ELR (cell line): ENCODE measurements at regions not wholly inside any gene's neighbourhood (a gene's known extent, or its start where the extent isn't known, plus 50 kb on each side); places are given as distances from the start of the nearest gene placed in this dataset.
A peak's percentile ranks its signal among the peaks of the same experiment; 100 is the strongest.

Experiments
- DNase-seq: peaks from one replicate; pipeline ENCODE4 v3.0.0-alpha.2; 2015; ENCODE audit warnings: low read depth

GRCh38 chr20:7505835-7506221, 434.4 kb downstream of the HAO1 start:
- no peak for DNase-seq

DNA sequence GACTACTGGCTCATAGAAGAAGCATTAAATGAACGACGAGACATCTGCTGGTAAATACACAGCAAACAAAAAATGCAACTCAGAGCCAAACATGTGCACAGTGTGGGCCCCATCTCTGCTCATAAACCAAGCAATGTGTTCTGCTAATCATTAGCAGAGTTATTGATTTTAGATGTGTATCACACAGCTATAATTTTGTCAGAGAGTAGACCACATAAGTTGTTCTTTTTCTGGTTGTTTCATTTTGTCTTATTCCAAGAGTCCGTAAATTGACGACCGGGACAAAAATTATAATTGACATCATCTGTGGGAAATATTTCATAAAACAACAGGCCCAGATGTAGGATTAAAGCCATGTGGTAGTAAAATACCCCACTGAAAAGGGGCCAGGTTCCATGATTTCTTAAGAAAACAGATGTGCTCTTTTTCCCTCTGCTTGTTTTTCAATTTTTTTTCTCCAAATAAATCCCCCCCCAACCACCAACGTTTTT, 423.6 kb downstream of the HAO1 start:
- DNase-seq = peak; percentile 36

DNA sequence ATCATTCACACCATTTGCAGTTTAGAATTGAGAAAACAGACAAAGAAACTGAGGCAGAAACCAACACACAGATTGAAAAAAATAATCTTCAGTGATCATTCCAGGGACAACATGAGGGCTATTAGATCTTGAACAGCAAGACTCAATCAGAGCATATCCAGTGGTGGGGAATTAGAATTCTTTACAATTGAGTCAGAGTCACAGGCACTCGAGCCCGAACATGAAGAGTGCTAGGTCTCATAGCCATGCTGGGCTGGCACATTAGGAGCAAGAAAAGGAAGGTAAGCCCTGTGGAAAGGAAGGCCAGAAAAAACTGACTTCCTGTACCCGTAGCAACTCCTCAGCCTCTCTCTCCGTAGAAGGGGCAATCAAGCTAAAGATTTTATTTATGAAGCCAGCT, 419.9 kb downstream of the HAO1 start:
- DNase-seq = peak; percentile 46

- DNase-seq = no peak
Measured at GRCh38 chr20:7523288-7523687, 417.0 kb downstream of the HAO1 start.

DNA sequence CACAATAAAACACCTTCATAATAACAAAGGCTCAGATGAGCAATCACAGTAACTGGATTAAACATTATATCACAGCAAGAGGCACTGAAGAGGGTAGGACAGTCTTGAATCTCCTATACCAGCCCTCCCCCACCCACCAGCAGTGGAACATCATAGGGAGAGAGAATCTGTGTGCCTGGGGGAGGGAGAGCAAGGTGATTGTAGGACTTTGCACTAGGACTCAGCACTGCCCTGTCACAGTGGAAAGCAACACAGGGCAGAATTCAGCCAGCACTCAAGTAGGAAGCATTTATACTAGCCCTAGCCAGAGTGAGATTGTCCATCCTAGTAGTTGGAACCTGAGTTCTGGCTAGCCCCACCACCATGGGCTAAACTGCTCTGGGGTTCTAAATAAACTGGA, 400.2 kb downstream of the HAO1 start:
- no peak for DNase-seq

- DNase-seq = no peak
Measured at GRCh38 chr20:7540923-7541322, 399.3 kb downstream of the HAO1 start.

- no peak for DNase-seq
Measured at GRCh38 chr20:7571101-7571500, 369.2 kb downstream of the HAO1 start.

DNA sequence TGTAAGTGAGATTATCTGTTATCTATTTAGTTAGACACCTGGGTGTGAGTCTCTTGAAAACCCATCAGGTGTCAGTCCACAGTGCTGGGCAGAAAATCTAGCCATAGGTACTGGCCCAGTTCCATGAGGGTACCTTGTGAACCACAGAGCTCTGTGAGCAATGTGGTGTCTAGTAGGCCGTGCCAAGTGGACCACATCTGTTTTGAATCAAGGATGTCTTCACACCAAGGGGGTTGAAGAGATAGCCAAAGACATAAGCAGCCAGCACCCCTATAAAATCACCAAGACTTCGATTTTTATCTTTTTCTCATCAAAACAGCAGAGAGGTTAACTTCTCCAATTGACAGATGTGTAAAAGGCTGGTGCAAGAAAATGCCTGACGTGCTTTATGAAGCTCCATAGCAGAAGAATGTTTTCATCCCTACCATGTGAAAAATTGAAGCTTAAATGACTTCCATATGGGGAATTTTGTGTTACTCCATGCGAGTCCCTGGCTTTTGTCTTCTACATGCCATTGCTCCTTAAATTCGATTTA, 368.7 kb downstream of the HAO1 start:
- DNase-seq = no peak

DNA sequence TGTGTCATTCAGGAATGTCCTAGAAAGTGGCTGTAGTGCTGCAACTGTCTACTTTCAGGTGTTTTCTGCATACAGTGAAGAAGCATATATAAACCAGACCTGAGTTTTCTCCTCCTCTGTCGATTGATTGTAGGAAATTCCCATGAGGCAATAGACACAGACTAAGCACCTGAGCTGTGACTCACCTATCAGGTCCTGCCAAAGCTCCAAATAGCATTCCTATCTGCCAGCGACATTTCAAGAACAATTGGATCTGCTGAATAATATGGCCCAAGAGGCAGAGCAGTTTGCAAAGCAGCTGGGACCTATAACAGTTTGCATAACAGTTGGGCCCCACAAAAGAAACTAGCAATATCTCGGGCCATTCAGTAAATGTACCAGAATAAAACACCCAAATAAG, 360.4 kb downstream of the HAO1 start:
- no peak for DNase-seq

DNA sequence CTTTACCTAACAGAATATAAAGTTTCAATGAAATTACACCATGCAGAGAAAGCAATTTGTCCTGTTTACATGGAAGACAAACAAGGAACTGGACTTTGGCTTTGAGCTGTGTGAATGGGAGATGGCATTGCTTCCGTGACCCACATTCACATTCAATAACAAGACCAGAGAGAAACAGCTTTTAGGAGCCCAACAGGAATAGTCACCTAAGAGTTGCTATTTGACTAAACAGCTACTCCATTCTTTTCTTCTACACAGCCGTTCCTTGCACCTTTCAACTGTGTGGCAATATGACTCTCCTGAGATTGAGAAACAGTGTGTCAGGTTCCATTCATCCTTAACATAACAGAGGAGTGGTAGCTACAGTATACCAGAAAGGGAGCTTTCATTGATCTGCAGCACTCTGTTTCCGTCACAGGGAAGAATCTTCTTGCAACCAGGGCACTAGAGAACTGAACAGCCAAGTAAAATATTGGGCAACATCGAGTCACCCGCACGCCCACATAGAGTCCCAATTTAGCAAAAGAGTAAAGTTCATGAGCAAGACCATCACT, 355.1 kb downstream of the HAO1 start:
- DNase-seq = no peak

- no peak for DNase-seq
Measured at GRCh38 chr20:7586481-7586880, 353.8 kb downstream of the HAO1 start.

- DNase-seq = no peak
Measured at GRCh38 chr20:7589164-7589563, 351.1 kb downstream of the HAO1 start.

DNA sequence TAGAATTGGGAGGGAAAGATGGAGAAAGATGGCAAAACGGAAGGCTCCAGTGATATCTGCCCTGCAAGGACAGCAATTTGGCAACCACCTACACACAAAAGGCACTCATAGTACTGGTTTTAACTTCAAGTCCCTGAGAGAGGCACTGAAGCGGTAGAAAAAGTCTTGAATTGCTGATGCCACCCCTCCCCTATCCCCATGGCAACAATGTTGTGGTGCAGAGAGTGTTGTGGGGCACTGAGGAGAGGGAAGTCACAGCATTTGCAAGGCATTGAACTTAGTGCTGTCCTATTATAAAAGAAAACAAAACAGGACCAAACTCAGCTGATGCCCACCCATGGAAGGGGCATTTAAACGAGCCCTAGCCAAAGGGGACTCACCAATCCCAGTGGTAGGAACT, 343.7 kb downstream of the HAO1 start:
- DNase-seq = no peak

GRCh38 chr20:7601431-7601830, 338.8 kb downstream of the HAO1 start:
- DNase-seq = no peak

GRCh38 chr20:7606941-7607340, 333.3 kb downstream of the HAO1 start:
- no peak for DNase-seq

GRCh38 chr20:7608250-7608649, 332.0 kb downstream of the HAO1 start:
- peak; percentile 24 for DNase-seq

- DNase-seq = no peak
Measured at GRCh38 chr20:7609251-7609650, 331.0 kb downstream of the HAO1 start.

- DNase-seq = no peak
Measured at GRCh38 chr20:7610681-7611080, 329.6 kb downstream of the HAO1 start.

GRCh38 chr20:7617797-7618196, 322.5 kb downstream of the HAO1 start:
- no peak for DNase-seq

DNA sequence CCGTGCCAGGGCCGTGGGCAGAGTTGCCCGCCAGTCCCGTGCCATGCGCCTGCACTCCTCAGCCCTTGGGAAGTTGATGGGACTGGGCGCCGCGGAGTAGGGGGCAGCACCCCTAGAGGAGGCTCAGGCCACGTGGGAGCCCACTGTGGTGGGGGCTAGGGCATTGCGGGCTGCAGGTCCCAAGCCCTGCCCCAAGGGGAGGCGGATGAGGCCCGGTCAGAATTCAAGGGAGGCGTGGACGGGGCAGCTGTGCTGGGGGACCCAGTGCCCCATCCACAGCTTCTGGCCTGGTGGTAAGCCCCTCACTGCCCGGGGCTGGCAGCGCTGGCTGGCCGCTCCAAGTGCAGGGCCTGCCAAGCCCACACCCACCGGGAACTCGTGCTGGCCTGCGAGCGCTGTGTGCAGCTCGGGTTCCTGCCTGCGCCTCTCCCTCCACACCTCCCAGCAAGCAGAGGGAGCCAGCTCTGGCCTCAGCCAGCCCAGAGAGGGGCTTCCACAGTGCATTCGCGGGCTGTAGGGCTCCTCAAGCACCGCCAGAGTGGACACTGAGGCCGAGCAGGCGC, 317.8 kb downstream of the HAO1 start:
- DNase-seq = no peak

- no peak for DNase-seq
Measured at GRCh38 chr20:7624886-7625285, 315.4 kb downstream of the HAO1 start.

DNA sequence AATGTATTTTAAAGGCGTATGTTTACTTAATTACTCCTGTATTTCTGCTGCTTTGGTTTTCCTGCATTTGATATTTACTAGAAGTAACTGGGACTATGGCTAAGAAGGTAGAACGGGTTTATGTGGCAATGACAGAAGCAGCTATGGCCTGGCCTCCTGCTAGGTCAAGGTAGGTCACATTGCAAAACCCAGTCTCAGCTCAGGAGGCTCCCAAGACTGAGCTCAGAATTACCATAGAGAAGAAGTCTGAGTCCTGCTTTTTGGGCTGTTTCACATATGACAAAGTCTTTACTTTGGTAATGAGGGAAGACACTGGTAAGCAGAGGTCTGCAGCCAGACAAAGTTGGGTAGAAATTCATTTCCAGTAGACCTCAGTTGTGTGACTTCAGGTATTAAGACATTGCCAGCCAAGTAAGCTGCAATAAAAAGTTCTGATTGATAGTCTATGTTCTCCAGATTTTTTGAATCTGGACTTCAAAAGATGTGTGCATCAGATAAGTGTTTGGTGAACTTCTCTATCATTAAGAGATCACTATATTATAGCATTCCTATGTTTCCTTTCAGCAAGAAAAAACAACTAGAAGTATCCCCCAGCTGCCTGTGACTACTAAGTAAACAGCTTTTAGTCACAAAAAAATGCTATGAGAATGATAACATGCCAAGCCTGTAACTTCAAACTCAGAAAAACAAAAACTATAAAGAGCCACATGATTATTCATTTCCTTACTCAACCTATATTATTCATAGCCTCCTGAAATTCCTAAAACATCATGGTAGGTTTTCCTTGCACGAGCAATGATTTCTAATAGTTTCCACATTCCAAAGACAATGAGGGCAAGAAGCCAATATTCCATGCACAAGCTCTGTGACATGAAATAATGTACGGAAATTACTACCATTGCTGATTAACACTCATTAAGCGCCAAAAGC, 312.3 kb downstream of the HAO1 start:
- DNase-seq = peak; percentile 79

DNA sequence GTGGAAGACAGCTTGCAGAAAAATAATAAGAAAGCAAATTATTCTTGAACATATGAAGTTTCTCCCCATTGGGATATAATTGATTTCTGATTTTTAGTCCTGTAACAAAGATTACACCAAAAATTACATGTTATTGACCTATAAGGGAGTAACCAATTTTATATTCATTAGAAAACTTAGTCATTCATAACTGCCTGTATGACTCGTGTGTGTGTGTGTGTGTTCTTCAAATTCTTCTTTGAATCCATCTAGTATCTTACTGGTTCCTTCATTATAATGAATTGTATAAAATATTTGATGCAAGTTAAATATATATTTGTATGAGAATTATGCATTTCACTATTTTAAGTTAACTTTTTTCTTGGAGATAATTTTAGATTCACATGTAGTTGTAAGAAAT, 310.4 kb downstream of the HAO1 start:
- DNase-seq = peak; percentile 44
